GM23338 (cell line): ENCODE measurements at regions not wholly inside any gene's neighbourhood (a gene's known extent, or its start where the extent isn't known, plus 50 kb on each side); places are given as distances from the start of the nearest gene placed in this dataset.

Experiments
- ATAC-seq: fragments of 200-7000 bp; cut with Tn5 transposase; 3 replicates; pipeline ENCODE4 v1.9.1; 2020
- DNase-seq: peaks from one replicate; pipeline ENCODE4 v3.0.0-alpha.2; 2015; ENCODE audit warnings: low spot score
- H2AFZ ChIP-seq: fragments of 200-600 bp; sonication (generic); 2 replicates; pipeline ENCODE4 v1.8.0; 2016; ENCODE audit warnings: antibody characterized with exemption, mild to moderate bottlenecking, moderate library complexity
- H3F3A ChIP-seq: fragments of 200-600 bp; sonication (generic); replicated peaks from 2 replicates; pipeline ENCODE4 v1.8.0; 2017; ENCODE audit warnings: antibody characterized with exemption, mixed run types, low read depth
- H3K27ac ChIP-seq: fragments of 200-600 bp; sonication (generic); 2 replicates; pipeline ENCODE4 v1.6.1; 2016; ENCODE audit warnings: low read depth
- H3K27me3 ChIP-seq: fragments of 200-600 bp; sonication (generic); 2 replicates; pipeline ENCODE4 v1.8.0; 2016; ENCODE audit warnings: mild to moderate bottlenecking, mixed run types, moderate library complexity; ENCODE audit not compliant: insufficient read depth
- H3K36me3 ChIP-seq: fragments of 200-600 bp; sonication (generic); 2 replicates; pipeline ENCODE4 v1.8.0; 2016; ENCODE audit warnings: mild to moderate bottlenecking; ENCODE audit not compliant: insufficient read depth
- H3K4me1 ChIP-seq: fragments of 200-600 bp; sonication (generic); 2 replicates; pipeline ENCODE4 v1.8.0; 2016; ENCODE audit warnings: mild to moderate bottlenecking, moderate library complexity; ENCODE audit not compliant: insufficient read depth
- H3K4me2 ChIP-seq: fragments of 200-600 bp; sonication (generic); 2 replicates; pipeline ENCODE4 v1.7.1; 2017; ENCODE audit warnings: mixed run types
- H3K4me3 ChIP-seq: fragments of 200-600 bp; sonication (generic); 2 replicates; pipeline ENCODE4 v1.6.1; 2016; ENCODE audit warnings: mixed run types
- H3K79me2 ChIP-seq: fragments of 200-600 bp; sonication (generic); replicated peaks from 2 replicates; pipeline ENCODE4 v1.8.0; 2017; ENCODE audit warnings: mild to moderate bottlenecking; ENCODE audit not compliant: insufficient read depth
- H3K9me2 ChIP-seq: fragments of 200-600 bp; sonication (generic); 2 replicates; pipeline ENCODE4 v1.8.0; 2017; ENCODE audit not compliant: insufficient read depth
- H4K20me1 ChIP-seq: fragments of 200-600 bp; sonication (generic); replicated peaks from 2 replicates; pipeline ENCODE4 v1.8.0; 2017; ENCODE audit warnings: mild to moderate bottlenecking; ENCODE audit not compliant: insufficient read depth
- H3K27ac Mint-ChIP-seq: 2 replicates; pipeline ENCODE4 v1.8.0; 2020; ENCODE audit warnings: inconsistent platforms, mild to moderate bottlenecking, moderate library complexity, mixed read lengths
- H3K27me3 Mint-ChIP-seq: 3 replicates; pipeline ENCODE4 v1.8.0; 2022; ENCODE audit warnings: low read depth, mild to moderate bottlenecking, moderate library complexity, mixed read lengths, inconsistent platforms; ENCODE audit not compliant: insufficient read depth, poor library complexity
- H3K36me3 Mint-ChIP-seq: 3 replicates; pipeline ENCODE4 v1.8.0; 2021; ENCODE audit warnings: low read depth, mild to moderate bottlenecking, inconsistent platforms, moderate library complexity, mixed read lengths
- H3K4me1 Mint-ChIP-seq: 3 replicates; pipeline ENCODE4 v1.8.0; 2020; ENCODE audit warnings: mild to moderate bottlenecking, inconsistent platforms, mixed read lengths
- H3K4me3 Mint-ChIP-seq: 3 replicates; pipeline ENCODE4 v1.8.0; 2021; ENCODE audit warnings: moderate library complexity, mild to moderate bottlenecking, inconsistent platforms, mixed read lengths
- H3K9me3 Mint-ChIP-seq: 3 replicates; pipeline ENCODE4 v1.8.0; 2020; ENCODE audit warnings: moderate library complexity, mild to moderate bottlenecking, inconsistent platforms, mixed read lengths
- CREB1 ChIP-seq: fragments of 250-450 bp; sonication (Bioruptor Pico); IDR thresholded peaks from 2 replicates; pipeline ENCODE4 v1.5.0; 2020; ENCODE audit warnings: low read depth, mild to moderate bottlenecking, moderate library complexity
- EZH2 ChIP-seq: fragments of 200-600 bp; sonication (generic); IDR thresholded peaks from one replicate; pipeline ENCODE4 v1.8.0; 2017; ENCODE audit warnings: antibody characterized with exemption, mild to moderate bottlenecking, low read depth; ENCODE audit not compliant: unreplicated experiment
- JUNB ChIP-seq: IDR thresholded peaks from one replicate; pipeline ENCODE4 v1.6.1; 2016; ENCODE audit warnings: antibody characterized with exemption; ENCODE audit not compliant: unreplicated experiment
- POLR2AphosphoS5 ChIP-seq: IDR thresholded peaks from 2 replicates; pipeline ENCODE4 v1.6.1; 2016; ENCODE audit warnings: antibody characterized with exemption, low read depth
- STAT1 ChIP-seq: IDR thresholded peaks from one replicate; pipeline ENCODE4 v1.6.1; 2016; ENCODE audit warnings: antibody characterized with exemption; ENCODE audit not compliant: unreplicated experiment
- ZNF331 ChIP-seq: fragments of 250-450 bp; sonication (Bioruptor Pico); IDR thresholded peaks from 2 replicates; pipeline ENCODE4 v1.5.0; 2020; ENCODE audit warnings: low read depth, mild to moderate bottlenecking, moderate library complexity
- TF ChIP-seq, protein P1 (sequence below): fragments of 250-450 bp; sonication (Bioruptor Pico); IDR thresholded peaks from 2 replicates; pipeline ENCODE4 v1.5.0; 2020; ENCODE audit warnings: mild to moderate bottlenecking, moderate library complexity
- TF ChIP-seq, protein P2 (sequence below): IDR thresholded peaks from one replicate; pipeline ENCODE4 v1.6.1; 2018; ENCODE audit warnings: antibody characterized with exemption; ENCODE audit not compliant: unreplicated experiment
- TF ChIP-seq, protein P3 (sequence below): IDR thresholded peaks from 2 replicates; pipeline ENCODE4 v1.6.1; 2016; ENCODE audit warnings: antibody characterized with exemption

DNA sequence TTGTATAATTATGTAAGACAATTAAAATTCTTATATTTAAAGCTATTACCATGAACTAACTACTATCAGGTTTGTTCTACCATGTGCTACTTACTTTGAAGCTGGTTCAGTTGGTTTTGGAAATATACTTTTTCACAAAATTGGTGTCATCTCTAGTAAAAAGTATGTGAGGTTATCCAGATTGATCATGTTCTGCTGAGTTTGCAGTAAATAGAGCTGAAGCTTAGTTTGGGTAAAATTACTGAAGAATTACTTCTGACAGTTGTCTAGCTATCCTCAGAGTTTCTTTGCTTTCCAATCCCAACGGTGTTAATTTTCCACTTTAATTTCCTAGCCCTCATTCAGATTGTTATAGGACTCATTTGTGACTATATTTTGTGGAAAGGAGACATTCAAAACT lies 184.2 kb downstream of the FAT4 start (continued):
- TF ChIP-seq, protein P1, sequence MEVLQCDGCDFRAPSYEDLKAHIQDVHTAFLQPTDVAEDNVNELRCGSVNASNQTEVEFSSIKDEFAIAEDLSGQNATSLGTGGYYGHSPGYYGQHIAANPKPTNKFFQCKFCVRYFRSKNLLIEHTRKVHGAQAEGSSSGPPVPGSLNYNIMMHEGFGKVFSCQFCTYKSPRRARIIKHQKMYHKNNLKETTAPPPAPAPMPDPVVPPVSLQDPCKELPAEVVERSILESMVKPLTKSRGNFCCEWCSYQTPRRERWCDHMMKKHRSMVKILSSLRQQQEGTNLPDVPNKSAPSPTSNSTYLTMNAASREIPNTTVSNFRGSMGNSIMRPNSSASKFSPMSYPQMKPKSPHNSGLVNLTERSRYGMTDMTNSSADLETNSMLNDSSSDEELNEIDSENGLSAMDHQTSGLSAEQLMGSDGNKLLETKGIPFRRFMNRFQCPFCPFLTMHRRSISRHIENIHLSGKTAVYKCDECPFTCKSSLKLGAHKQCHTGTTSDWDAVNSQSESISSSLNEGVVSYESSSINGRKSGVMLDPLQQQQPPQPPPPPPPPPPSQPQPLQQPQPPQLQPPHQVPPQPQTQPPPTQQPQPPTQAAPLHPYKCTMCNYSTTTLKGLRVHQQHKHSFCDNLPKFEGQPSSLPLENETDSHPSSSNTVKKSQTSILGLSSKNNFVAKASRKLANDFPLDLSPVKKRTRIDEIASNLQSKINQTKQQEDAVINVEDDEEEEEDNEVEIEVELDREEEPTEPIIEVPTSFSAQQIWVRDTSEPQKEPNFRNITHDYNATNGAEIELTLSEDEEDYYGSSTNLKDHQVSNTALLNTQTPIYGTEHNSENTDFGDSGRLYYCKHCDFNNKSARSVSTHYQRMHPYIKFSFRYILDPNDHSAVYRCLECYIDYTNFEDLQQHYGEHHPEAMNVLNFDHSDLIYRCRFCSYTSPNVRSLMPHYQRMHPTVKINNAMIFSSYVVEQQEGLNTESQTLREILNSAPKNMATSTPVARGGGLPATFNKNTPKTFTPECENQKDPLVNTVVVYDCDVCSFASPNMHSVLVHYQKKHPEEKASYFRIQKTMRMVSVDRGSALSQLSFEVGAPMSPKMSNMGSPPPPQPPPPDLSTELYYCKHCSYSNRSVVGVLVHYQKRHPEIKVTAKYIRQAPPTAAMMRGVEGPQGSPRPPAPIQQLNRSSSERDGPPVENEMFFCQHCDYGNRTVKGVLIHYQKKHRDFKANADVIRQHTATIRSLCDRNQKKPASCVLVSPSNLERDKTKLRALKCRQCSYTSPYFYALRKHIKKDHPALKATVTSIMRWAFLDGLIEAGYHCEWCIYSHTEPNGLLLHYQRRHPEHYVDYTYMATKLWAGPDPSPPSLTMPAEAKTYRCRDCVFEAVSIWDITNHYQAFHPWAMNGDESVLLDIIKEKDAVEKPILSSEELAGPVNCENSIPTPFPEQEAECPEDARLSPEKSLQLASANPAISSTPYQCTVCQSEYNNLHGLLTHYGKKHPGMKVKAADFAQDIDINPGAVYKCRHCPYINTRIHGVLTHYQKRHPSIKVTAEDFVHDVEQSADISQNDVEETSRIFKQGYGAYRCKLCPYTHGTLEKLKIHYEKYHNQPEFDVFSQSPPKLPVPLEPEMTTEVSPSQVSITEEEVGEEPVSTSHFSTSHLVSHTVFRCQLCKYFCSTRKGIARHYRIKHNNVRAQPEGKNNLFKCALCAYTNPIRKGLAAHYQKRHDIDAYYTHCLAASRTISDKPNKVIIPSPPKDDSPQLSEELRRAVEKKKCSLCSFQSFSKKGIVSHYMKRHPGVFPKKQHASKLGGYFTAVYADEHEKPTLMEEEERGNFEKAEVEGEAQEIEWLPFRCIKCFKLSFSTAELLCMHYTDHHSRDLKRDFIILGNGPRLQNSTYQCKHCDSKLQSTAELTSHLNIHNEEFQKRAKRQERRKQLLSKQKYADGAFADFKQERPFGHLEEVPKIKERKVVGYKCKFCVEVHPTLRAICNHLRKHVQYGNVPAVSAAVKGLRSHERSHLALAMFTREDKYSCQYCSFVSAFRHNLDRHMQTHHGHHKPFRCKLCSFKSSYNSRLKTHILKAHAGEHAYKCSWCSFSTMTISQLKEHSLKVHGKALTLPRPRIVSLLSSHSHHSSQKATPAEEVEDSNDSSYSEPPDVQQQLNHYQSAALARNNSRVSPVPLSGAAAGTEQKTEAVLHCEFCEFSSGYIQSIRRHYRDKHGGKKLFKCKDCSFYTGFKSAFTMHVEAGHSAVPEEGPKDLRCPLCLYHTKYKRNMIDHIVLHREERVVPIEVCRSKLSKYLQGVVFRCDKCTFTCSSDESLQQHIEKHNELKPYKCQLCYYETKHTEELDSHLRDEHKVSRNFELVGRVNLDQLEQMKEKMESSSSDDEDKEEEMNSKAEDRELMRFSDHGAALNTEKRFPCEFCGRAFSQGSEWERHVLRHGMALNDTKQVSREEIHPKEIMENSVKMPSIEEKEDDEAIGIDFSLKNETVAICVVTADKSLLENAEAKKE (CRISPR knock-in tag): no peak
- TF ChIP-seq, protein P2, sequence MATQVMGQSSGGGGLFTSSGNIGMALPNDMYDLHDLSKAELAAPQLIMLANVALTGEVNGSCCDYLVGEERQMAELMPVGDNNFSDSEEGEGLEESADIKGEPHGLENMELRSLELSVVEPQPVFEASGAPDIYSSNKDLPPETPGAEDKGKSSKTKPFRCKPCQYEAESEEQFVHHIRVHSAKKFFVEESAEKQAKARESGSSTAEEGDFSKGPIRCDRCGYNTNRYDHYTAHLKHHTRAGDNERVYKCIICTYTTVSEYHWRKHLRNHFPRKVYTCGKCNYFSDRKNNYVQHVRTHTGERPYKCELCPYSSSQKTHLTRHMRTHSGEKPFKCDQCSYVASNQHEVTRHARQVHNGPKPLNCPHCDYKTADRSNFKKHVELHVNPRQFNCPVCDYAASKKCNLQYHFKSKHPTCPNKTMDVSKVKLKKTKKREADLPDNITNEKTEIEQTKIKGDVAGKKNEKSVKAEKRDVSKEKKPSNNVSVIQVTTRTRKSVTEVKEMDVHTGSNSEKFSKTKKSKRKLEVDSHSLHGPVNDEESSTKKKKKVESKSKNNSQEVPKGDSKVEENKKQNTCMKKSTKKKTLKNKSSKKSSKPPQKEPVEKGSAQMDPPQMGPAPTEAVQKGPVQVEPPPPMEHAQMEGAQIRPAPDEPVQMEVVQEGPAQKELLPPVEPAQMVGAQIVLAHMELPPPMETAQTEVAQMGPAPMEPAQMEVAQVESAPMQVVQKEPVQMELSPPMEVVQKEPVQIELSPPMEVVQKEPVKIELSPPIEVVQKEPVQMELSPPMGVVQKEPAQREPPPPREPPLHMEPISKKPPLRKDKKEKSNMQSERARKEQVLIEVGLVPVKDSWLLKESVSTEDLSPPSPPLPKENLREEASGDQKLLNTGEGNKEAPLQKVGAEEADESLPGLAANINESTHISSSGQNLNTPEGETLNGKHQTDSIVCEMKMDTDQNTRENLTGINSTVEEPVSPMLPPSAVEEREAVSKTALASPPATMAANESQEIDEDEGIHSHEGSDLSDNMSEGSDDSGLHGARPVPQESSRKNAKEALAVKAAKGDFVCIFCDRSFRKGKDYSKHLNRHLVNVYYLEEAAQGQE: no peak
- TF ChIP-seq, protein P3, sequence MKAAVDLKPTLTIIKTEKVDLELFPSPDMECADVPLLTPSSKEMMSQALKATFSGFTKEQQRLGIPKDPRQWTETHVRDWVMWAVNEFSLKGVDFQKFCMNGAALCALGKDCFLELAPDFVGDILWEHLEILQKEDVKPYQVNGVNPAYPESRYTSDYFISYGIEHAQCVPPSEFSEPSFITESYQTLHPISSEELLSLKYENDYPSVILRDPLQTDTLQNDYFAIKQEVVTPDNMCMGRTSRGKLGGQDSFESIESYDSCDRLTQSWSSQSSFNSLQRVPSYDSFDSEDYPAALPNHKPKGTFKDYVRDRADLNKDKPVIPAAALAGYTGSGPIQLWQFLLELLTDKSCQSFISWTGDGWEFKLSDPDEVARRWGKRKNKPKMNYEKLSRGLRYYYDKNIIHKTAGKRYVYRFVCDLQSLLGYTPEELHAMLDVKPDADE: no peak

DNA sequence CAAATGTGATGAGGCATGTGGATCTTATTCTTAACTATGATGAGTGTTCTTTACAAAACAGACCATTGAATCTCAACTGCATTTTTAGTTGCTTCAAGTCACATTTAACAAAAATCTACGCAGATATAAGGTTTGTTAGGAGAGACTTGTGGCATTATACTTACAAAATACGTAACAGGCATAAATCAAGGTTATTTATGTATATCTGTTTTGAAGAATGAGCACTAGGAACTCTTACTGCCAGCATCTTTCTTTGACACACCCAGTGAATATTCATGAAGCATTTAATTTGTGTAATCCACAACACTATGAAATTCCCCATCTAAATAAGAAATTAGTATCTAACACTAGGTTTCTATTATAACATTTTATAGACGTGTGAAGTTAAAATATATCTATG lies 186.3 kb downstream of the FAT4 start:
- Histone ChIP-seq H3K4me2 (no peak overlapping the region), H3K4me3 (no peak overlapping the region), H4K20me1 (no peaks in the 10 kb centered on the region), H3K27ac (no peak overlapping the region), H3K27me3 (no peaks in the 10 kb centered on the region), H3K4me1 (peaks cover 13% of the 10 kb centered on the region), H3K9me2 (no peaks in the 10 kb centered on the region), H3F3A (no peaks in the 10 kb centered on the region), H2AFZ (peak overlapping the region; percentile 60; the same call in 1 of the 2 replicates), H3K36me3 (no peaks in the 10 kb centered on the region), H3K79me2 (no peaks in the 10 kb centered on the region)
- DNase-seq (no peak), ATAC-seq (no peak)
- Mint-ChIP-seq H3K4me1 (peaks cover 7% of the 10 kb centered on the region), H3K4me3 (no peak overlapping the region), H3K9me3 (no peaks in the 10 kb centered on the region), H3K36me3 (no peaks in the 10 kb centered on the region), H3K27me3 (no peaks in the 10 kb centered on the region), H3K27ac (no peak overlapping the region)
- TF ChIP-seq STAT1: no peak
- TF ChIP-seq EZH2: no peak
- TF ChIP-seq, protein P3: no peak
- TF ChIP-seq ZNF331: no peak
- TF ChIP-seq CREB1 (CRISPR knock-in tag): no peak
- no peak for TF ChIP-seq JUNB
- TF ChIP-seq POLR2AphosphoS5: no peak
